HG03457 (cell line): ENCODE measurements at regions not wholly inside any gene's neighbourhood (a gene's known extent, or its start where the extent isn't known, plus 50 kb on each side); places are given as distances from the start of the nearest gene placed in this dataset.

Experiments
- ATAC-seq: cut with Tn5 transposase; IDR thresholded peaks from one replicate; pipeline ENCODE4 v1.9.1; 2021; ENCODE audit warnings: moderate number of reproducible peaks; ENCODE audit not compliant: unreplicated experiment

DNA sequence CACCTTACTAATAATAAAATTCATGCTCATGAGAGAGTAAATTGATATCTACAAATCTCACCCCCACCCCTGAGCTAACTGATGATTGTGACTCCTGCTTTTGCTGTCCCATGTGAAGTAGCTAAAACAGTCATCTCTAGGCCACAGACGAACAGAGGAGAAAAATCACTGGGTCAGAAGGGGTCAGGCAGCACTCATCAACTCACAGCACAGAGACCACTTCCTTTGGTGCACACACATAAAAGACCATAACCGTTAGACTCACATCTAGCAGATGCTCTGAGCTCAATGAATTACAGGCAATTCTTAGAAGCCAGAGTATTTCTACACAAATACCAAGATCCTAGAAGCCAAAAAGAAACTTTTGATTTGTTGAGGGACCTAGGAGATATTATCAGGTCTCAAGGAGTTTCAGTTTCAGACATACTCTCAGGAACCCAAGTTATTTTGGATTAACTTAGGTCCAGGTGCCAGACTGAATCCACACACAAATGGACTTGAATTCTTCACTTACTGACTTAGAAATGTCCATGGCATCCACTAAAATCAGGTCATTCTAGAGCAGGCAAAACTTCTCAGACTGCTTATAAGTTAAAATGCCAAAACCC lies 65.0 kb upstream of the TES start:
- ATAC-seq, result peak; percentile 75

DNA sequence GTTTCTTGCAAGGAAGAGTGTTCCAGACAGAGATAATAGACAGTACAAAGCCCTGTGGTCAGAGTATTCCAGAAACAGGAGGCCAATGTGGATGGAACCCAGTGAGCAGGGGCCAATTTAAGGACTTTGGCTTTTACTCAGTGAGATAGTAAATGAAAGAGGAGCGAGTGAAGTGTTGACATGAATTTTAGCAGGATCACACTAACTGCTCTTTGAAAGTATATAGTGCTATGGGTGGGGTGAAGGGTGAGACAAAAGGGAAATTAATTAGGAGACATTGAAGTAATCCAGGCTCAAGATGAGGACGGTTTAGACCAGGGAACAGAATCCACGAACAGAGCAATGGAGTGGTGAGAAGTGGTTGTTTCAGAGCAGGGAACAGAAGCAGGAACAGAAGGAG lies 62.2 kb upstream of the TES start:
- ATAC-seq, result no peak

DNA sequence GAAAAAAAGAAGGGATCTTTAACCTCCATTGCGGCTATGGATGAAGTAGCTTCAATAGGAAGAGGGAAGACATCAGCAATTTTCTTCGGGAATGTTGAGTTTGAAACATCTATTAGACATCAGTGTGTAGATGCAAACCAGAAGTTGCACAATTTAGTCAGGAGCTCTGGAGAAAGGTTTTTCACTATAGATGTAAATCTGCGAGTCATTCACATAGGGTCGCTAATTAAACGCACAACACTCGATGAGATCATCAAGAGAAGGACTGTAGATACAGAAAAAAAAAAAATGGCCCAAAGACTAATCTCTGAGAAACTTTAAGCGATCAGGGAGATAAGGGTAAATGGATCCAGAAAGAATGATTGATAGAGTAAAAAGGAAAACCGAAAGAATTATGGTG lies 61.7 kb upstream of the TES start:
- no peak for ATAC-seq

DNA sequence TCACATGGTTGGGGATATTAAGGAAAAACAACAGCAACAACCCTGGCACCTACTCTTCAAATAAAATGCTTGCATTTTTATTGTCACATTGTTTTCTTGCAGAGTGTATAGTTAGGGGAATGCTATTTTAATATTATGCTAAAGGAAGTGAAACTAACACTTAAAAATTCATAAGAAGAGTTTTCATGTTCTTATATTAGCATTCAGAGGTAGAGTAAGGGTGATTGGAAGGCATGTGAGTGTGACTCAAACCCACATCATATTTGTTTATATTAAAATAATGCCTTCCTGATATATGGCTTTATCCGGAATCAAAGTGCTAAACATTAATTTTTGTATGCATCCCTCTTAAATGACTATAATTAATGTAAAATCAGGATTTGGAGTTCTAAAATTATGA lies 59.8 kb upstream of the TES start:
- ATAC-seq, result peak; percentile 93

DNA sequence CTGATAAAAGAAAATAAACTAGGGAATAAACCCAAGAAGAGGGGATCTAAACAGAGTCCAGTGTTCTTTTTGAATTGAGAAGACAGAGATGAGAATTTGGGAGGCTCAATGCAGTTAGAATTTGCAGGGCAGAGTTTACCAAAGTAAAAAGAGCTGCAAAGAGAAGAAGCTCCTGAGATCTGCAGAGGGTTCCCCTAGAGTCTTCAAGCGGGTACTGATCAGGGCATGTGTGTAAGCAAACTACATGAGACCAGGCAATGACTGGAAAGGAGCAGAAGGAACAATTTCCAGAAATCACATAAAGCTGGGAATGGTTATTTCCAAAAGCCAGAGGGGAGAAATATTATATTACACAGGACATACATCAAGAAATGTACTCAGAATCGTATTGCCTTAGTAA lies 58.1 kb upstream of the TES start:
- no peak for ATAC-seq

DNA sequence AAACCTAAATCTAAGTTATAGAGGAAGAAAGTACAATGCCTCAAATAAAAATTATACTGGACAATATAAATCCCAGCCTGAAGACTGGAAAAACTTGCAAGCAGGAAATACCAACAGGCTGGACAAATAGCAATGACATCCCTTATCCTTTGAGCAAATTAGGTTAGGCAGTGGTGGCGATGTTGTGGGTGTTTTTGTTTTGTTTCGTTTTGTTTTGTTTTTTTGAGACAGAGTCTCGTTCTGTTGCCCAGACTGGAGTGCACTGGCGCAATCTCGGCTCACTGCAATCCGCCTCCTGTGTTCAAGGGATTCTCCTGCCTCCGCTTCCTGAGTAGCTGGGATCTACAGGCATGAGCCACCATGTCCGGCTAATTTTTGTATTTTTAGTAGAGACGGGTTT lies 57.3 kb upstream of the TES start:
- ATAC-seq, result no peak

DNA sequence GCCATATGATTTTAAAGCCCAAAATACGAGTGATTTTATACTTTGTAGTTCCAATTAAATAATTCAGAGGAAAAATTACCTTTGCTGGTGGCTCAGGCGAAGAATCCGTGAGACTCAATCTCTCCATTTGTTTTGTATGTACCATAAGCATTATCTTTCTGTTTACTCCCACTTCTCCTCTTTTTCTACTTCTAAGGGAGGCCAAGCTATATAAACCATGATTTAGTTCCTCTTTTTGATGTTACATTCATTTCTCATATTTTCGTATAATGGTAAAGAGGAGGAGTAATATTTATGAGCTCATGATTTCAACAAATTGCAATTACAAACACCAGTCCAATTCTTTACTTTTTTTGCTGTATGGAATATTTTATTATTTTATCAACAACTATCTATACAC lies 50.6 kb upstream of the TES start:
- ATAC-seq, result no peak
